ENCODE measurements at regions not wholly inside any gene's neighbourhood (a gene's known extent, or its start where the extent isn't known, plus 50 kb on each side); places are given as distances from the start of the nearest gene placed in this dataset.
"Not testable (repeated sequence)": the region's sequence is repeated elsewhere in the genome, so short reads cannot be mapped to it uniquely, and the experiment has no call there.

DNA sequence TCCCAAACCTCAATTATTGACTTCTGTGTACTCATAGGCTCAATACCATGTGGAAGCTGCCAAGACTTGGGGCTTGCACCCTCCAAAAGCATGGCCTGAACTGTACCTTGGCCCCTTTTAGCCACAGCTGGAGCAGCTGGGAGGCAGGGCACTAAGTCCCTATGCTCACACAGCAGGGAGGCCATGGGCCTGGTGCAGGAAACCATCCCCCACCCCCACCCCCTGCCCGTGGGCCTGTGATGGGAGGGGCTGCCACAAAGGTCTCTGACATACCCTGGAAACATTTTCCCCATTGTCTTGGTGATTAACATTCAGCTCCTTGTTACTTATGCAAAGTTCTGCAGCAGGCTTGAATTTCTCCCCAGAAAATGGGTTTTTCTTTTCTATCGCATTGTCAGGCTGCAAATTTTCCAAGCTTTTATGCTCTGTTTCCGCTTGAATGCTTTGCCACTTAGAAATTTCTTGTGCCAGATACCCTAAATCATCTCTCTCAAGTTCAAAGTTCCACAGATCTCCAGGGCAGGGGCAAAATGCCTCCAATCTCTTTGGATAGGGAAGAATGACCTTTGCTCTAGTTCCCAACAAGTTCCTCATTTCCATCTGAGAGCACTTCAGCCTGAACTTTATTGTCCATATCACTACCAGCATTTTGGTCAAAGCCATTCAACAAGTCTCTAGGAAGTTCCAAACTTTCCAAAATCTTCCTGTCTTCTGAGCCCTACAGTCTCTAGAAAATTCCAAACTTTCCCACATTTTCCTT is 141.8 kb downstream of the AHR start:
- DNase-seq = not testable (repeated sequence)

DNA sequence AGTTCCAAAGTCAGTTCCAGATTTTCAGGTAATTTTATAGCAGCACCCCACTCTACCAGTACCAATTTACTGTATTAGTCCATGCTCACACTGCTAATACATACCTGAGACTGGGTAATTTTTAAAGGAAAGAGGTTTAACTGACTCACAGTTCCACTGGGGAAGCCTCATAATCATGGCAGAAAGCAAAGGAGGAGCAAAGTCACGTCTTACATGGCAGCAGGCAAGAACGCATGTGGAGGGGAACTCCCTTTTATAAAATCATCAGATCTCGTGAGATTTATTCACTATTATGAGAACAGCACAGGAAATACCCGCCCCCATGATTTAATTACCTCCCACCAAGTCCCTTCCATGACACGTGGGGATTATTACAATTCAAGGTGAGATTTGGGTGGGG is 142.4 kb downstream of the AHR start:
- DNase-seq = no peak

DNA sequence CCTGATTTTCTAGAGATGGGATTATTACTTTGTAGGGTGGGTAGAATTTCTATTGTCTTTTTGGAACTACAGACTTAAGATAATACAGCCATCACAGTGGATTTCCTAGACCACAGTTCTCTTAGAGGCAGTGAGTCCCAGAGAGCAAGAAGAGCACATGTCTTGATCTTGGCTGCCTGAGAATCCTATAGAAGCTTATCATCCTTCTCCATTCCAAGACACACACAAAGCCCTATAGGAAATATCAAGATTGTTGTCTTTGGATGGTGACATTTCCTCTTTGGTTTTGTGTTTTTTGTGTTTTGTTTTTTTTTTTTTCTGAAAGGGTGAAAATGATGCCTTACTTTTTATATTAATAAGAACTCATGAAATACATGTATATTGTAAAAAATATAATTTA is 143.1 kb downstream of the AHR start:
- DNase-seq = no peak

DNA sequence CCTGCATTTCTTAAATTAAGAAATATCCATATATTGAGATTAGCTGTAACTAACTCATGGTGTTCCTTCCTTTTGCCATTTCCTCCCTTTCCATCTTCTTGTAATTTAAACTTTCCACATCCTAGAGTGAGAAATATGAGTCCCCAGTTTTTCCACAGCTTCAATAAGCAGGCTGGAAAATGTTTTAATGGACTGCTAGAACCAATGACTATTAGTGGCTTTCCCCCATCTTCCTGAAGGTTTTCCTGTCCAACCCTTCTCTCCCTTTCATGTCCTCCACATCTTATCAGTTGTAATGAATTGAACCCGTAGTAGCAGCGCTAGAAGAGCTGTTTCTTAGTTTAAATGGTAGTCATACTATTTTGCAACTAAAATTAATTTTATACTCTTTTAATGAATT is 145.7 kb downstream of the AHR start:
- DNase-seq = no peak

DNA sequence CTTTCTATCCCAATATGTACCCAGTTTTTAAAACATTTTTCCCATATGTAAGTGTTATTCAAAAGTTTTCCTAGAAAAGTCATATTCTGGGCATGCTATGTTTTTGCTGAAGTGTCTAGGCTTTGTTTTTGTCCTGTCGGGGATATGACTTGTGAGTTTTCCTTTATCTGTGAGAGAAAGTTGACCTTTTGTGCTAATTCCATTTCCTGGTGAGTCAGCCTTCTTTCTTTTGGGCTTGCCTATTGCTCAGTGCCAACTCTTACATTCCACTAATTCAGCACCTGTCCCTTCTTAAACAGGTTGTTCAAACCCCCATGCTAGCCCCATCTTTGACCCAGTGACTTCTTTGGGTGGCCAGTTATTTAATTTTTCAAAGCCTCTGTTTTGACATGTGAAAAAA is 146.2 kb downstream of the AHR start:
- DNase-seq = no peak

DNA sequence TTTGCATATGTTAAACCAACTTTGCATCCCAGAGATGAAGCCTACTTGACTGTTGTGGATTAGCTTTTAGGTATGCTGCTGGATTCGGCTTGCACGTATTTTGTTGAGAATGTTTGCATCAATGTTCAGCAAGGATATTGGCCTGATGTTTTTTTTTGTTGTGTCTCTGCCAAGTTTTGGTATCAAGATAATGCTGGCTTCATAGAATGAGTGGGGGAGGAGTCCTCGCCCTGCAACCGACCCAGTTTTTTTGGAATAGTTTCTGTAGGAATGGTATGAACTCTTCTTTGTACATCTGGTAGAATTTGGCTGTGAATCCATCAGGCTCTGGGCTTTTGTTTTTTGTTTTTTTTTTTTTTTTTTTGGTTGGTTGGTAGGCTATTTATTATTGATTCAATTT is 147.9 kb downstream of the AHR start:
- DNase-seq = no peak

DNA sequence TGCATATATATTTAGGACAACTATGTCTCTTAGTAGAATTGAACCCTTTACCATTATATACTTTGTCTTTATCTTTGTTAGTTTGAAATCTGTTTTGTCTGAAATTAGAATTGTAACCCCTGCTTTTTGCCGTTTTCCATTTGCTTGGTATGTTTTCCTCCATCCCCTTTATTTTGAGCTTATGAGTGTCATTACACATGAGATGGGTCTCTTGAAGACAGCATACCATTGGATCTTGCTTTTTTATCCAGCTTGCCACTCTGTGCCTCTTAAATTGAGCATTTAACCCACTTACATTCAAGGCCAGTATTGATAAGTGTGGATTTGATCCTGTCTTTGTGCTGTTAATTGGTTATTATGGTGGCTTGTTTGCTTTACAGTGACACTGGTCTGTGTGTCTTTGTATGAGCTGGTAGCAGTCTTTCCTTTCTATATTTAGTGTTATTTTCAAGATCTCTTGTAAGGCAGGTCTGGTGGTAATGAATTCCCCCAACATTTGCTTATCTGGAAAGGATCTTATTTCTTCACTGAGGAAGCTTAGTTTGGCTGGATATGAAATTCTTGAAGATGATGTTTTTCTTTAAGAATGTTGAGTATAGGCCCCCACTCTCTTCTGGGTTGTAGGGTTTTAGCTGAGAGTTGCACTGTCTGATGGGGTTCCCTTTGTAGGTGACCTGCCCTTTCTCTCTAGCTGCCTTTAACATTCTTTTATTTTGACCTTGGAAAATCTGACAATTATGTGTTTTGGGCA is 149.5 kb downstream of the AHR start:
- no peak for DNase-seq

DNA sequence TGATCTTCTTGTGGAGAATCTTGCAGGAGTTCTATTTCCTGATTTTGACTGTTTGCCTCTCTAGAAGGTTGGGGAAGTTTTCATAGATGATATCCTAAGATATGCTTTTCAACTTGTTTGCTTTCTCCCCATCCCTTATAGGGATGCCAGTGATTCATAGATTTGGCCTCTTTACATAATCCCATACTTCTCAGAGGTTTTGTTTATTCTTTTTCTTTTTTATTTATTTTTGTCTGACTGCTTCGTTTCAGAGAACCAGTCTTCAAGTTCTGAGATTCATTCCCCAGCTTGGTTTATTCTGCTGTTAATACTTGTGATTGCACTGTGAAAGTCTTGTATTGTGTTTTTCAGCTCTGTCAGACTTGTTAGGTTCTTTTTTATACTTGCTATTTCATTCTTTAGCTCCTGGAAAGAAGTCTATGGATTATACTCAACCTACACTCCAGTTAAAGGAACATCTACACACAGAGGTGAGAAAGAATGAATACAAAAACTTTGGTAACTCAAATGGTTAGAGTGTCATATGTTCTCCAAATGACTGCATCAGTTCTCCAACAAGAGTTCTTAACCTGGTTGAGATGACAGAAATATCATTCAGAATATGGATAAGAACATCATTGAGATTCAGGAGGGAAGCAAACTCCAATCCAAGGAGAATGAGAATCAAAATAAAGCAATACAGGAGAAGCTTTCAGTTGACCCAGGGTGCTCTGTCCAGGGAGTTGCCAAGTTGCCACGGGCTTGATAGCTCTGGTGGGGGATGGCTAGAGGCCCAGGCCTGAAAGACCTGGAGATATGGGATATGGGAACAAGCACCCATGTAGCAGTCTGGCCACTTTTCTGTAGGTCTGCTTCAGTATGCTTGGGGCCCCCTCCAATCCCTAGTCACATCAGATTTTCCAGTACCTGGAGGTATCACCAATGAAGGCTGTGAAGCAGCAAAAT is 150.3 kb downstream of the AHR start:
- no peak for DNase-seq

DNA sequence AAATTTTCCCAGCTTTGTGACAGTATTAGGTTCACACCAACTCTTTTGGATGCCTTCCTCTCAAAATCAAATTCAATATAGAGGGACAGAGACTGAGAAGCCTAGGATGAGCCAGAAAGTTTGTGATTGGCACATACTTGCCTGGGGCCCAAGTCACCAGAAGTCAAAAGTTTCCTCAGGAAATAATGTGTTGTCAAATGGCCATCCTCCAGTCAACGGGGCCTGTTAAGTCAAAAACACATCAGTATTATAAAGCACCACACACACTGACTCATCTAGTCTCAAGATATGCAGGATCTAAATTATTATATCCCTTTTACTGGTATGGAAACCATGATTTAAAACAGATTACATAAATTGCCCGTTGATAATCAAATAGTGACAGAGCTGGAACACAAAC is 158.1 kb downstream of the AHR start:
- no peak for DNase-seq

DNA sequence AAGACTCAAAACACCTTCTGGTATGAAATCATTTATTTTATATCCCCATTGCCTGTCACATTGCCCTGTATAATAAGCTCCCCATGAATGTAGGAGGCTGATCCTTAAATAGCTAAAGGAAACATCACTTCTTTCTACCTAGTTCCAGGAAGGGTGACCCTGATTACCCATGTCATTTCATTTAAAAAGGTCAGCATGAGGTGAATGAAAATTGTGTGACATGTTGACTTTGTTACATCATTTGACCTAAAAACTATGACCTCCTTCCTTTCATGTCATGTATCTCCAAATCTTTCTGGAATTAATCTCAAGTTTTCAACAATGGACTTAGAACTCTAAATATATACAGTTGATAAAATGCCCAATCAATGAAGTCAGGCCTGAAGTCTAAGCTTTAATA is 161.5 kb downstream of the AHR start:
- DNase-seq = no peak

DNA sequence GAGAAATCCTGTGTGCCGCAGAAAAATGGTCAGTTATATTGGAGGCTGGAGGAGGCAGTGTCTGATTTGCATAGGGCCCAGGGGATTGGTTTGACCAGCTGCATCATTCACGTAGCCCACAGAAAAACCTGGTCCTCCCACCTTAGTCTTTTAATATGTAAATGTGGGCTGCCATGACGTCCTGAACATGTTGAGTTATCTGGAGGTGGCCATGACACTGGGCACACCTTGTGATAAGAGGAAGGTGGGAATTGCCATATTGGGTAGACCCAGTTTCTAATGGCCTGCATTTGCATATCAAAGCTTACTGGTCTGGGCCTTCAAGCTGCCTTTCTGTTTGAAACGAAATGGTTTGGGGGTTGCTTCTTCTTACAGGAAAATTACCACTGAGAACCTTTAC is 162.2 kb downstream of the AHR start:
- DNase-seq = no peak

DNA sequence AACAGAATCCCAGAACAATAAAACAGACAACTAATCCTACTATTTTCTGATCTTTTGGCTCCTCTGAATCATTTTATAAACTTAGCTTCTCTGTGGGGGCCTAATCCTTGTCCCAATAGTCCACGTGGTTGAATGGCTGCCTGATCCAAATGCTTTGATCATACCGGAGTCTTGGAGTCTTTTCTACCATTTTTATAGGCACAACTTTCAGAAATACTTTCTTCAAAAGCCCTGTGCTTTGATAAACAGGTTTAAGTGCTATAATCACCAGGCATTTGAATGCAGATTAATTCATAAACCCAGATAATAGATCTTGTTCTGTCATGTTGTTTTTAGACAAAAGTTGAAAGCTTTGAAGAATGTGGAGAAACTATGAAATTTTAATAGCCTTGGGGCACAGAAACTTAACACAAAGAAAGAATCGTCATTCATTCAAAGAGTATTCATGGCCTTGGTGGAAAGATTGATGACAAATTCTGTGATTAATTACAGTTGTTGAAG is 163.7 kb downstream of the AHR start:
- no peak for DNase-seq

DNA sequence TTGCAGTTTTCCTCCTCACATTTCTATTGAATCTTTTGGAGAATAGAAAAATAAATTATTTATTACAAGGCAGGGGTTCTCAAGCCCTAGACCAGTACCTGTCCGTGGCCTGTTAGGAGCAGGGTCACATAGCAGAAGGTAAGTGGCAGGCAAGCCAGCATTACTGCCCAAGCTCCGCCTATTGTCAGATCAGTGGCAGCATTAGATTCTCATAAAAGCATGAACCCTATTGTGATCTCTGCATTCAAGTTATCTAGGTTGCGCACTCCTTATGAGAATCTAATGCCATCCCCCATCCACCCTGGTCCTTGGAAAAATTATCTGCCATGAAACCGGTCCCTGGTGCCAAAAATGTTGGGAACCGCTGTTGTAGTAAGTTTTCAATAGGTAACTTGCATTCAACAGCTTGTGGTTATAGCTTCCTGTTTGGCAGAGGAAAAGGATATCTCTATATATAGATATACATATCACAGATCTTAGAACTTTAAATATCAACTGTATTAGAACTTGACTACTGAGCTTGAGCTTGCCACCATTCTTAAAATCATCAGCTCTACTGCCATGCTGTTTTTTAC is 165.1 kb downstream of the AHR start:
- no peak for DNase-seq

DNA sequence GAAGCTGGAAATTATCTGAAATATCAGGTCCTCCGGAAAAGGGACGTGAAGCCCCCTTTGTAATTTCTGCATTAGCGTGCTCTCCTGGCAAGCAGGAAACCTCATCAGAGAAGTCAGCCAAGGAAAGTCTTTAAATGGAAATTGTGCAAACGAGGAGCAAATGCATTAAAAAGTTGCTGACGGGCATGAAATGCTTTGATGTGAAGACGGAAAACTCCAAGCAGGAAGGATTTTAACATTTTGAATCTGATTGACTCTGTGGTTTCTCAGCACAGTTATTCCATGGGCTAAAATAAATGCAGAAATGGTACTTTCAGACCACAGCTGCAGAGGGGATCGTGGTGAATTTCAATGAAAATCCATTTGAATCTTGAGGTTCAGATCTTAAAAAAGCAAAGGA is 167.8 kb downstream of the AHR start:
- no peak for DNase-seq

DNA sequence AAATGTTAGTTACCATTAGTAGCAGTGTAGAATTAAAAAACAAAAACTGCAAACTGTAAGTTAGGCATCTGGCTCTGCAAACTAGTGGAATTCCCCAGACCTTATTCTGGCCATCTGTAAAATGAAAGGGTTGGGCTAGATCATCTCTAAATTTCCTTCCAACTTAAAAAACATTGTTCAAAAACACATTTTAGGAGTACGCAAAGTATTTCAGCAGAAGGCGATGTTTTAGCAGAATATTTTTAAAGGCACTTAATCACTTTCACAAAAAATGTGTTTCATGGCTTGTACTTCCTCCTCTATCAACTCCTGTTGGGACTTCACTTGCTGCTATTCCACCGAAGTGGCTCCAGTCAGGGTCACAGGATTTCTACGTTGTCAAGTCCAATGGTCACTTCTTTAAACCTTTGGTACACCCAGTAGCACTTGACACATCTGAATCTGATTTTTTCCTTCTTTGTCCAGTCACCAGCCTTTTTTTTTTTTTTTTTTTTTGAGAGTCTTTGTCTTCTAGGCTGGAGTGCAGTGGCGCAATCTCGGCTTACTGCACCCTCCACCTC is 169.0 kb downstream of the AHR start:
- DNase-seq = no peak

DNA sequence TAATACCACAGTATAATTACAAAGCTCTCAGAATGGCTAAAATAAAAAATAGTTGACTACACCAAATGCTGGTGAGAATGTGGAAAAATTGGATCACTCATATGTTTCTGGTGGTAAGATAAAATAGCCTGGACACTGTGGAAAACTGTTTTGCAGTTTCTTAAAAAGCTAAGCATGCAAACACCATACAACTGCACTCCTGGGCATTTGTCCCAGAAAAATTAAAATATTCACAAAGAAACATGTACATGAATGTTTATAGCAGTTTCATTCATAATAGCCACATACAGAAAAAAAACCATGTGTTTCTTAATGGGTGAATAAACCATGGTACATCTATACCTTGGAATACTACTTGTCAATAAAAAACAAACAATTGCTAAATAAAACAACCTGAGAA is 172.9 kb downstream of the AHR start:
- no peak for DNase-seq

DNA sequence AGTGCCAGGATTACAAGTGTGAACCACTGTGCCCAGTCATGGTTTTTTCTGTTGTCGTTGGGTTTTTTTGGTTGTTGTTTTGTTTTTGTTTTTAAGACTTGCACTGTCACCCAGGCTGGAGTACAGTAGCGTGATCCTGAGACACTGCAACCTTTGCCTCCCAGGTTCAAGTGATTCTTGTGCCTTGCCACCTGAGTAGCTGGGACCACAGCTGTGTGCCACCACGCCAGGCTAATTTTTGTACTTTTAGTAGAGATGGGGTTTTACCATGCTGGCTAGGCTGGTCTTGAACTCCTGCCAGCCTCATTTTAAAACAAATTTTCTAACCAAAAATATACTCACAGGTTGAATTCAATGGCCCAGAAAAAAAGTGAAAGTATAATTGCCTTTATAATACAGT is 174.1 kb downstream of the AHR start:
- DNase-seq = no peak

DNA sequence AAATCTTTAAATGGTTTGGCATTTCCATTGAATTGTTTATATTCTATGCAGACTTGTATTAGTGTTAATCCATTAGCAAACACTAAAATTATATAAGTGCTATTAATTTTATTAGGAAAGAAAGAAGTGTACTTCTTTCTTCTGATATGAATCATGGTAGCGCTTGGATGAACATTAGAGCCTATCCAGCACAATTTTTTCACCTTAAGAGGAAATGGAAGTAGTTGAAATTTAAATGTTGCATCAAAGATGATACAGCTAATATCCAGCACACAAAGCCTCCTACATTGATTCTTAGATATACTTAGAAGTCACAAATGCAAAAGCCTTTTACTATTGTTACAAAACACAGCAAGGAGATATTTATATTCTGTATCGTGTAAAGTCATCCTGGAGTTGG is 174.5 kb downstream of the AHR start:
- DNase-seq = no peak

DNA sequence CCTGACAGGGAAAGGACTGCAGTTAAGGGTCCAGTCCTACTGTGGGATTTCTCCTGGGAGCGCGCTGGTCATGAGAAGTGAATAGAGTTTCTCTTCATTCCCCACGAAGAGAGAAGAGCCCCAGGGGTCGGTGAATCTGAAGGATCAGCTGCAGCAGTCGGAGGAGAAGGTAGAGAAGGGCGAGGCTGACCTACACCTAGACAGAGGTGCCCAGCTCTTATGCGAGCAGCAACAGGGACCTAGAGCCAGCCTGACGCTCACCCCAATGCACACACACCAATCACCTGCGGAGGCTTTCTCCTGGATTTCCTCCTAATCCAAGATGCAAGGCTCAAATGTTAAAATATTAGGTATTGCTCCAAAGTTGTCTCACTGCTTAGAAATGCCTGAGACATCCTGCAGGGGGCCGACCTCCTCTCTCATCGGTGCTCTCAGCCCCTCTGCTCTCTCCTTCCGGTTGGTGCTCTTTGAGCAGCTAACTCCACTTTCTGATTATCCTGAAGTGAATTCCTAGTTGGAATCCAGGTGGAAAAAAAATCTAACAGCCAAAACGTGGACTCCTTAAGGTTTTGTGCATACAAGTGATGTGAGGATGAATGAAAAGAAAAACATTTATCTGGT is 176.4 kb downstream of the AHR start:
- no peak for DNase-seq

DNA sequence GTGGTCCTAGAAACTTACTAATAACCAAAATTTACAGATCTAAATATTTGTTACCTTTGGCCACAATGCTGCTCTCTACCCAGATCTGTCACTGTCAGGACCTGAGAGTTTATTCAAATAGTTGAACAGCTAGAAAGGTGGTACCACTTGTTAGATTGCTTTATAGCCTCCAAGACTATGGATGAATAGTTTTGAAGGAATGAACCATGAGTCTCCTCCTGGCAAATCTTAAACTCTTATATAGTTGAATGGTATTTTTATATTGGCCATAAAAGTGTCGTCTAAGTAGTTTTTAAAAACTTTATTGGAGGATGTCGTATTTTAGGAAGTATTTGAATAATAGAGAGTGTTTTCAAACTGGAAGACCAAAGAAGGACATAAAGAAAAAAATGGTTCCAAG is 178.7 kb downstream of the AHR start:
- no peak for DNase-seq

DNA sequence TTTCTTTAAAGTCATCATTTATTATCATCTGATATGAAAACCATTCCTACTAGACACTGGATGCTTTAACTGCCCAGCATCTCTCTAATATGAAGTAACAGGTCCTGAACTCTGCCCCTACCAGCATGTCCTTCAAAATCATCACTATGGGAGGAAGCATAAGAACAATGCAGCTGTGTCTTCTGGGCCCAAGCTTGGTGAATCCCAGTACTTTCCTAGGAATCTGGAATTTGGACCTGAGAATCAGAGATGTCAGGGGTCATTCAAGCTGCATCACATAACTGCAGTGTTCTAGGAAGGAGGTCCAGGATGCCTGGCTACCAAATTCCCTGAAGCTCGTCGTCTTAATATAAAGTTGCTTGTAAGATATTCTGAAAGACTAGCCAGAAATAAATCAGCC is 182.7 kb downstream of the AHR start:
- DNase-seq = no peak

DNA sequence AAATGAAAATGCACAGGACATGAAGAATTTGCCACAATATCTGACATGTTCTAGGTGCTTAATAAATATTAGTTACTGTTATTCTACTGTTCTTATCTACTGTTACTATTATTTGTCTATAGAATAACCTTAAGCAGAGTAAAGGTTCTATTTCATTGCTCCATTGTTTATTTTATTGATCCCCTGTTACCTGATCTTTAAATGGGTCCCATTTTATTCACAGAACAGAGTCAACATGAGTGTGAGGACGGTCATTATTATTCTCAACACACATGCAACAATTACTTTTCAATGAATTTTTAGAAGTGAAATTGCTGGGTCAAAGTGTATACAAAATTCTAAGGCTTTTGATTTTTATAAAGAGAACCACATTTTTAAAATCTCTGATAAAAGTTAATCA is 186.9 kb downstream of the AHR start:
- DNase-seq = no peak
